Mesendoderm (in vitro differentiated cells): ENCODE measurements at regions not wholly inside any gene's neighbourhood (a gene's known extent, or its start where the extent isn't known, plus 50 kb on each side); places are given as distances from the start of the nearest gene placed in this dataset.

Source experiments
- DNase-seq: peaks from one replicate; pipeline ENCODE4 v3.0.0; 2013
- H2AK5ac ChIP-seq: 2 replicates; pipeline ENCODE4 v1.6.1; 2013; ENCODE audit warnings: low read length, inconsistent platforms
- H2BK120ac ChIP-seq: 2 replicates; pipeline ENCODE4 v1.6.1; 2013; ENCODE audit warnings: low read depth, mild to moderate bottlenecking, low read length, moderate library complexity, mixed read lengths
- H2BK15ac ChIP-seq: replicated peaks from 2 replicates; pipeline ENCODE4 v1.6.1; 2013; ENCODE audit warnings: low read depth, mild to moderate bottlenecking, moderate library complexity
- H2BK5ac ChIP-seq: 2 replicates; pipeline ENCODE4 v1.6.1; 2013; ENCODE audit warnings: low read length, inconsistent platforms
- H3K18ac ChIP-seq: 2 replicates; pipeline ENCODE4 v1.6.1; 2013; ENCODE audit warnings: mild to moderate bottlenecking, low read length, mixed read lengths
- H3K23ac ChIP-seq: one replicate; pipeline ENCODE4 v1.6.1; 2013; ENCODE audit warnings: low read length
- H3K27ac ChIP-seq: 2 replicates; pipeline ENCODE4 v1.5.1; 2013; ENCODE audit warnings: low read depth, mild to moderate bottlenecking, inconsistent platforms, low read length, moderate library complexity
- H3K27me3 ChIP-seq: 2 replicates; pipeline ENCODE4 v1.6.1; 2013; ENCODE audit warnings: low read length, control low read depth, mild to moderate bottlenecking, inconsistent platforms; ENCODE audit not compliant: insufficient read depth, poor library complexity
- H3K36me3 ChIP-seq: 2 replicates; pipeline ENCODE4 v1.6.1; 2013; ENCODE audit warnings: low read length, inconsistent platforms; ENCODE audit not compliant: control insufficient read depth, insufficient read depth
- H3K4ac ChIP-seq: one replicate; pipeline ENCODE4 v1.6.1; 2013; ENCODE audit warnings: low read depth, mild to moderate bottlenecking, low read length, moderate library complexity
- H3K4me1 ChIP-seq: 2 replicates; pipeline ENCODE4 v1.6.1; 2013; ENCODE audit warnings: low read depth, low read length, inconsistent platforms; ENCODE audit not compliant: control insufficient read depth
- H3K4me2 ChIP-seq: 2 replicates; pipeline ENCODE4 v1.6.1; 2013; ENCODE audit warnings: low read length
- H3K4me3 ChIP-seq: 2 replicates; pipeline ENCODE4 v1.5.1; 2013; ENCODE audit warnings: mild to moderate bottlenecking, low read length
- H3K56ac ChIP-seq: one replicate; pipeline ENCODE4 v1.6.1; 2013; ENCODE audit warnings: low read length
- H3K79me1 ChIP-seq: 2 replicates; pipeline ENCODE4 v1.6.1; 2013; ENCODE audit warnings: low read length, inconsistent platforms
- H3K79me2 ChIP-seq: 2 replicates; pipeline ENCODE4 v1.6.1; 2013; ENCODE audit warnings: mild to moderate bottlenecking, low read length; ENCODE audit not compliant: control insufficient read depth, insufficient read depth
- H3K9ac ChIP-seq: 2 replicates; pipeline ENCODE4 v1.6.1; 2013; ENCODE audit warnings: low read length, inconsistent platforms
- H4K5ac ChIP-seq: one replicate; pipeline ENCODE4 v1.6.1; 2013; ENCODE audit warnings: low read length
- H4K8ac ChIP-seq: one replicate; pipeline ENCODE4 v1.6.1; 2013; ENCODE audit warnings: low read depth, mild to moderate bottlenecking, control low read depth, low read length, moderate library complexity
- WGBS: extraction: QIAGEN DNeasy Blood & Tissue Kit; methylation state at CpG from one replicate; pipeline ENCODE4 v1.1.7; 2013; ENCODE audit warnings: low lambda C conversion rate, missing lambda C conversion rate; ENCODE audit not compliant: insufficient coverage; ENCODE audit errors: extremely low coverage; 5-methylcytosine and 5-hydroxymethylcytosine counted together

GRCh38 chr11:94705891-94706615 is 62.1 kb upstream of the AMOTL1 start:
- Histone ChIP-seq H2BK5ac (no peak overlapping the region), H3K18ac (peak overlapping the region; percentile 68), H3K23ac (no peak overlapping the region), H4K5ac (no peak overlapping the region), H3K79me2 (no peaks in the 10 kb centered on the region), H3K9ac (no peak overlapping the region), H3K4me2 (no peak overlapping the region), H3K4ac (peak overlapping the region; percentile 31), H2AK5ac (no peak overlapping the region), H3K4me1 (no peaks in the 10 kb centered on the region), H3K36me3 (no peaks in the 10 kb centered on the region), H3K27me3 (no peaks in the 10 kb centered on the region), H3K79me1 (no peaks in the 10 kb centered on the region), H3K27ac (no peak overlapping the region), H3K4me3 (no peak overlapping the region), H4K8ac (no peak overlapping the region), H3K56ac (no peak overlapping the region), H2BK120ac (no peak overlapping the region), H2BK15ac (peak overlapping the region; percentile 92)
- no CpG with 5 or more reads among the region's 6 CpGs for WGBS
- peak; percentile 44 for DNase-seq

GRCh38 chr11:94708176-94708575 is 60.0 kb upstream of the AMOTL1 start:
- Histone ChIP-seq H3K27ac (no peak overlapping the region), H3K27me3 (no peaks in the 10 kb centered on the region), H3K4me2 (no peak overlapping the region)

GRCh38 chr11:94708642-94709041 is 59.5 kb upstream of the AMOTL1 start:
- Histone ChIP-seq H3K79me2 (no peaks in the 10 kb centered on the region), H3K27me3 (no peaks in the 10 kb centered on the region), H3K4me2 (no peak overlapping the region), H3K4me1 (no peaks in the 10 kb centered on the region), H4K5ac (no peak overlapping the region), H4K8ac (no peak overlapping the region), H3K36me3 (no peaks in the 10 kb centered on the region), H3K79me1 (no peaks in the 10 kb centered on the region), H2BK120ac (no peak overlapping the region), H3K27ac (no peak overlapping the region), H3K4me3 (no peak overlapping the region), H2BK5ac (no peak overlapping the region), H3K9ac (no peak overlapping the region), H3K23ac (no peak overlapping the region), H2BK15ac (no peak overlapping the region), H3K56ac (no peak overlapping the region), H2AK5ac (no peak overlapping the region), H3K18ac (no peak overlapping the region), H3K4ac (no peak overlapping the region)
- no peak for DNase-seq
- WGBS, result 100% methylated on average over 1 of the region's 4 CpGs

More at GRCh38 chr11:94708176-94708575, 60.0 kb upstream of the AMOTL1 start:
- no peak overlapping the region for H2BK120ac ChIP-seq
- H3K36me3 ChIP-seq, result no peaks in the 10 kb centered on the region
- no peak overlapping the region for H3K4ac ChIP-seq
- no peaks in the 10 kb centered on the region for H3K79me2 ChIP-seq
- no peak overlapping the region for H3K4me3 ChIP-seq
- no peaks in the 10 kb centered on the region for H3K79me1 ChIP-seq
- no peak overlapping the region for H3K9ac ChIP-seq
- no peak overlapping the region for H2BK5ac ChIP-seq
- H3K56ac ChIP-seq, result no peak overlapping the region
- no peak overlapping the region for H4K8ac ChIP-seq
- no peak overlapping the region for H3K23ac ChIP-seq
- no peak overlapping the region for H2AK5ac ChIP-seq
- no peak overlapping the region for H4K5ac ChIP-seq
- H2BK15ac ChIP-seq, result no peak overlapping the region
- H3K18ac ChIP-seq, result no peak overlapping the region
- H3K4me1 ChIP-seq, result no peaks in the 10 kb centered on the region
- no CpG with 5 or more reads among the region's 4 CpGs for WGBS
- peak; percentile 39 for DNase-seq

- H2AK5ac ChIP-seq, result no peak overlapping the region
- no peak overlapping the region for H3K4me2 ChIP-seq
- H3K79me1 ChIP-seq, result no peaks in the 10 kb centered on the region
- H4K5ac ChIP-seq, result no peak overlapping the region
- H3K18ac ChIP-seq, result no peak overlapping the region
- H3K4me1 ChIP-seq, result no peaks in the 10 kb centered on the region
- H3K27me3 ChIP-seq, result no peaks in the 10 kb centered on the region
- H3K36me3 ChIP-seq, result no peaks in the 10 kb centered on the region
- no peak overlapping the region for H2BK5ac ChIP-seq
- H3K4me3 ChIP-seq, result no peak overlapping the region
- H3K56ac ChIP-seq, result no peak overlapping the region
- no peak for DNase-seq
- no peak overlapping the region for H3K9ac ChIP-seq
- no peak overlapping the region for H3K23ac ChIP-seq
- no peak overlapping the region for H3K27ac ChIP-seq
- no peak overlapping the region for H4K8ac ChIP-seq
- no peaks in the 10 kb centered on the region for H3K79me2 ChIP-seq
- H2BK120ac ChIP-seq, result no peak overlapping the region
- no peak overlapping the region for H3K4ac ChIP-seq
- no peak overlapping the region for H2BK15ac ChIP-seq
Observed at GRCh38 chr11:94715225-94715624, 52.9 kb upstream of the AMOTL1 start.

- no peak overlapping the region for H3K23ac ChIP-seq
- no peak overlapping the region for H2BK5ac ChIP-seq
- H3K18ac ChIP-seq, result no peak overlapping the region
- no peak overlapping the region for H3K4me3 ChIP-seq
- no peaks in the 10 kb centered on the region for H3K27me3 ChIP-seq
- no peak overlapping the region for H3K4ac ChIP-seq
- H3K4me2 ChIP-seq, result no peak overlapping the region
- no peak overlapping the region for H3K56ac ChIP-seq
- no peak overlapping the region for H3K9ac ChIP-seq
- no peak overlapping the region for H2BK15ac ChIP-seq
- no peaks in the 10 kb centered on the region for H3K79me2 ChIP-seq
- H3K27ac ChIP-seq, result no peak overlapping the region
- no peak overlapping the region for H4K5ac ChIP-seq
- H2BK120ac ChIP-seq, result no peak overlapping the region
- no peak overlapping the region for H2AK5ac ChIP-seq
- H4K8ac ChIP-seq, result no peak overlapping the region
- H3K79me1 ChIP-seq, result no peaks in the 10 kb centered on the region
- no peak for DNase-seq
- H3K36me3 ChIP-seq, result no peaks in the 10 kb centered on the region
- no peaks in the 10 kb centered on the region for H3K4me1 ChIP-seq
Observed at GRCh38 chr11:94717667-94718066, 50.5 kb upstream of the AMOTL1 start.
